ENCODE measurements at regions not wholly inside any gene's neighbourhood (a gene's known extent, or its start where the extent isn't known, plus 50 kb on each side); places are given as distances from the start of the nearest gene placed in this dataset.

DNA sequence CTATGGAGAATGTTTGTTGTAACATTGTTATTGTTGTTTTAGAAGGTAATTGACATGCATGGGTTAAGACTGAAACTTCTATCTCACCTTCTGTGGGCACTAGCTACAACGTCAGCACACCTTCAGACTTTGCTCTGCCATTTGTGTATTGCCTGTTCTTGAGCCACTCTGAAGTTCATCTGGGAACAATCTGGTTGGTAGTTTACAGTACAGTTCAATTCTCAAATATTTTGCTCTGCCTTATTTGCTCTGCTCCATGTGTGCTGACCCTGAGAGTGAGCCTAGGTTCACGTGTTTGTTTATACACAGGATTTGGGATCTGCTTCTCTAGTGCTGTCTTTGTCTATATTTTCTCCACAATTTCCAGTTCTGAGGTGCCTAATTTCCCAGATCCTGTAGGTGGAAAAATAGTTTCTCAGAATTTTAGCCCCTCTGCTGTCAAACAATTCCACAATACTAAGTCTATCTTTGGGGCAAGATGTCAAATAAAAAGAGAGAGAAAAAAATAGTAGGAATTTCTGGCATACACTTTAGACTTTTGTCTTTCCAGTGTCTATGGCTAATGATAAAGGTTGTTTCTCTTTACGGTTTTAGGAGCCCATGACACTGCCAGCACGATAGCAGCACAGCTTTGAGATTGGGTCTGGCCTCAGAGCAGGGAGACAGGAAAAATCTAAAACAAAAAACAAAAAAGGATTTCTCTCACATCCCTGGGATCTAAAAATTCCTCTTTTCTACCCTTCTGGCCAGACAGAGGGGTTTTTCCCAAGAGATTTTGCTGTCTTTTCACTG is 721.4 kb downstream of the VGLL3 start:
- no peak for DNase-seq (ENCODE audit: low read depth in 1 of 2, low spot score in 1 of 2)
- TF ChIP-seq ESRRA (IDR thresholded peaks at IDR 0.05; ENCODE audit: borderline replicate concordance, low read length) = no peak
- no peak for TF ChIP-seq GATA3 (IDR thresholded peaks at IDR 0.05; ENCODE audit: borderline replicate concordance)
- no peak for TF ChIP-seq BHLHE40 (IDR thresholded peaks at IDR 0.05; ENCODE audit: low read depth, low read length)
- no peak for TF ChIP-seq MAZ (IDR thresholded peaks at IDR 0.05; ENCODE audit: borderline replicate concordance, low read depth, low read length)
- TF ChIP-seq EP300 (IDR thresholded peaks at IDR 0.05) = no peak
- ChIA-PET CTCF (no interaction called here), POLR2A (no interaction called here)
- H3K4me3 ChIP-seq = no peak overlapping the region
- H3K9me3 ChIP-seq = no peaks in the 10 kb centered on the region
- no peaks in the 10 kb centered on the region for H3K4me1 ChIP-seq
- FAIRE-seq = no peak
- no peak overlapping the region for H3K27ac ChIP-seq
- WGBS (ENCODE audit: missing lambda C conversion rate) = 11% methylated on average over 4 of the region's 4 CpGs
- no peak for ATAC-seq
- no peak overlapping the region for H3K4me2 ChIP-seq

- WGBS (ENCODE audit: missing lambda C conversion rate) = 61% methylated on average over 1 of the region's 1 CpG
- ChIA-PET POLR2A (no interaction called here), CTCF (no interaction called here)
- DNase-seq (ENCODE audit: low read depth in 1 of 2, low spot score in 1 of 2) = no peak
- Histone ChIP-seq H3K4me3 (no peak overlapping the region), H3K9me3 (no peaks in the 10 kb centered on the region), H3K4me2 (no peak overlapping the region), H3K27ac (no peak overlapping the region), H3K4me1 (no peaks in the 10 kb centered on the region)
- TF ChIP-seq BCL3 (IDR thresholded peaks at IDR 0.05) (no peak), GATA3 (IDR thresholded peaks at IDR 0.05; ENCODE audit: borderline replicate concordance) (no peak), BHLHE40 (IDR thresholded peaks at IDR 0.05; ENCODE audit: low read depth, low read length) (no peak), FOSL2 (IDR thresholded peaks at IDR 0.05) (no peak), FOSL2 (CRISPR knock-in tag; IDR thresholded peaks at IDR 0.05) (no peak), HEYL (CRISPR knock-in tag; IDR thresholded peaks at IDR 0.05) (no peak), NPAS2 (CRISPR knock-in tag; IDR thresholded peaks at IDR 0.05; ENCODE audit: borderline replicate concordance) (no peak), CHD4 (IDR thresholded peaks at IDR 0.05; ENCODE audit: borderline replicate concordance) (no peak), SREBF2 (IDR thresholded peaks at IDR 0.05) (no peak), NR3C1 (IDR thresholded peaks at IDR 0.05) (no peak), NFE2L2 (conservative IDR thresholded peaks at IDR 0.05; ENCODE audit: low read length) (no peak), HOXA7 (CRISPR knock-in tag; IDR thresholded peaks at IDR 0.05) (no peak), CBX2 (IDR thresholded peaks at IDR 0.05; ENCODE audit: borderline replicate concordance, low read depth) (no peak), CTCF (IDR thresholded peaks at IDR 0.05) (no peak), HMGXB4 (CRISPR knock-in tag; IDR thresholded peaks at IDR 0.05; ENCODE audit: borderline replicate concordance) (no peak), FOXS1 (CRISPR knock-in tag; IDR thresholded peaks at IDR 0.05) (no peak), EP300 (IDR thresholded peaks at IDR 0.05) (no peak)
- FAIRE-seq = no peak
- ATAC-seq = no peak
Observed at GRCh38 chr3:86257955-86258641, 732.9 kb downstream of the VGLL3 start.

All from A549 (cell line).